HG03064 (cell line): ENCODE measurements at regions not wholly inside any gene's neighbourhood (a gene's known extent, or its start where the extent isn't known, plus 50 kb on each side); places are given as distances from the start of the nearest gene placed in this dataset.
"Not testable (repeated sequence)": the region's sequence is repeated elsewhere in the genome, so short reads cannot be mapped to it uniquely, and the experiment has no call there.

Experiments used
- ATAC-seq: cut with Tn5 transposase; IDR thresholded peaks from one replicate; pipeline ENCODE4 v1.9.1; 2021; ENCODE audit warnings: low read depth; ENCODE audit not compliant: unreplicated experiment

GRCh38 chr1:38179483-38179882 lies 132.9 kb upstream of the POU3F1 start:
- no peak for ATAC-seq

- no peak for ATAC-seq
Observed at GRCh38 chr1:38178216-38178615, 131.6 kb upstream of the POU3F1 start.

- no peak for ATAC-seq
Observed at GRCh38 chr1:38175121-38175520, 128.5 kb upstream of the POU3F1 start.

GRCh38 chr1:38173848-38174247 lies 127.3 kb upstream of the POU3F1 start:
- ATAC-seq = no peak

- no peak for ATAC-seq
Observed at GRCh38 chr1:38173157-38173831, 126.7 kb upstream of the POU3F1 start.

- ATAC-seq = no peak
Observed at GRCh38 chr1:38169121-38169520, 122.5 kb upstream of the POU3F1 start.

- no peak for ATAC-seq
Observed at GRCh38 chr1:38168365-38168764, 121.8 kb upstream of the POU3F1 start.

- ATAC-seq = no peak
Observed at GRCh38 chr1:38166461-38166860, 119.9 kb upstream of the POU3F1 start.

- ATAC-seq = no peak
Observed at GRCh38 chr1:38153778-38154470, 107.3 kb upstream of the POU3F1 start.

GRCh38 chr1:38153066-38153777 lies 106.6 kb upstream of the POU3F1 start:
- ATAC-seq = no peak

- ATAC-seq = no peak
Observed at GRCh38 chr1:38152351-38153065, 105.9 kb upstream of the POU3F1 start.

GRCh38 chr1:38151399-38151798 lies 104.8 kb upstream of the POU3F1 start:
- ATAC-seq = no peak

GRCh38 chr1:38146079-38146478 lies 99.5 kb upstream of the POU3F1 start:
- ATAC-seq = not testable (repeated sequence)

GRCh38 chr1:38142606-38143005 lies 96.0 kb upstream of the POU3F1 start:
- no peak for ATAC-seq

- ATAC-seq = no peak
Observed at GRCh38 chr1:38141483-38141882, 94.9 kb upstream of the POU3F1 start.

GRCh38 chr1:38139738-38140487 lies 93.3 kb upstream of the POU3F1 start:
- no peak for ATAC-seq

GRCh38 chr1:38138498-38139233 lies 92.1 kb upstream of the POU3F1 start:
- no peak for ATAC-seq

GRCh38 chr1:38137164-38137563 lies 90.6 kb upstream of the POU3F1 start:
- ATAC-seq = no peak

GRCh38 chr1:38135625-38136414 lies 89.2 kb upstream of the POU3F1 start:
- no peak for ATAC-seq
